Kidney tubule cell (primary cell): ENCODE measurements at regions not wholly inside any gene's neighbourhood (a gene's known extent, or its start where the extent isn't known, plus 50 kb on each side); places are given as distances from the start of the nearest gene placed in this dataset.
A peak's percentile ranks its signal among the peaks of the same experiment; 100 is the strongest.

Experiments used
- DNase-seq: peaks from one replicate; pipeline ENCODE4 v3.0.0-alpha.2; 2018; ENCODE audit warnings: low spot score

DNA sequence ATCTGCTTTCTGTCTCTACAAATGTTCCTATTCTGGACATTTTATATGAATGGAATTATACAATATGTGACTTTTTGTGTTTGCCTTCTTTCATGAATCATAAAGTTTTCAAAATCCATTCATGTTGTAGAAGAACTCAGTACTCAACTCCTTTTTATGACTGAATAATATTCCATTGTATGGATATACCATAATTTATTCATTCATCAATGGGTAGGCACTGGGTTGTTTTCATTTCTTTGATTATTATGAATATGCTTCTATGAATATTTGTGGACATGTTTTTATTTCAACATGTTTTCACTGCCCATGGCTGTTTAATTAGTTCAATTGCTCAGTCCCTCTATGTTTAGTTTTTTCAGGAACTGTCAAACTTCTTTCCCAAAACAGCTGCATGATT is 76.5 kb upstream of the GTSF1L start:
- no peak for DNase-seq

DNA sequence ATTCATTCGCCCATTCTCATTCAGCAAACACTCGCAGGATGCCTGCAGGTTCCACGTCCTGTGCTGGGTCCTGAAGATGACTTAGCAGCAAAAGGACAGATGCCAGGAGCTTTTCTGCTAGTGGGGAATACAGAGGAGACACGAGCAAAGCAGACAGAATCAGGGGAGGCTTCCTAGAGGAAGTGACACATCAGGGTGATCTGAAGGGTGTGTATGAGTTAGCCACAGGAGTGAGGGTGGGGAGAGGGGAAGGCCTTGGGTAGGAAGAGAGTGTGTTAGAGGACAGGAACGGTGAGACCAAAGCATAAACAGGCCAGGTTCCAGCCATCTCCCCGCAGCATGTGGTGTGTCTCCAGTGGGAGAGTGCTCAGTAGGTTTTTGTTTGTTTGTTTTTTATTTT is 73.4 kb upstream of the GTSF1L start:
- no peak for DNase-seq

DNA sequence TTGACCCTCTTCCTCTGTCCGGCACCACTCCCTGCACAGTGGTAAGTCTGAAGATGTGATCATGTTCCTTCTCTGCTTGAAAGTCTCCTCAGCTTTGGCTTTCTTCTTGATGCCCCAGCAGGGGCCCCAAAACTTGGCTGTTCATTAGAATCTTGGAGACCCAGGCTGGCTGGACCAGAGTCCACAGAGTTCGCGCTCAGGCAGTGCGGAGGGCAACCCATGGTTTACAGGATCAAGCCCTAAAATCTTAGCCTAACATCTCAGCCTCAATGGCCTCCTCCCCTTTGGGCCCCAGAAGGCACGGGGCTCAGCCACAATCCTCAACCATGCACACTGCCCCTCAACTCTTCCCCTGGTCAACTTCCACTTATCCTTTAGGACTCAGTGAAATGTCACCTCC is 72.9 kb upstream of the GTSF1L start:
- no peak for DNase-seq

DNA sequence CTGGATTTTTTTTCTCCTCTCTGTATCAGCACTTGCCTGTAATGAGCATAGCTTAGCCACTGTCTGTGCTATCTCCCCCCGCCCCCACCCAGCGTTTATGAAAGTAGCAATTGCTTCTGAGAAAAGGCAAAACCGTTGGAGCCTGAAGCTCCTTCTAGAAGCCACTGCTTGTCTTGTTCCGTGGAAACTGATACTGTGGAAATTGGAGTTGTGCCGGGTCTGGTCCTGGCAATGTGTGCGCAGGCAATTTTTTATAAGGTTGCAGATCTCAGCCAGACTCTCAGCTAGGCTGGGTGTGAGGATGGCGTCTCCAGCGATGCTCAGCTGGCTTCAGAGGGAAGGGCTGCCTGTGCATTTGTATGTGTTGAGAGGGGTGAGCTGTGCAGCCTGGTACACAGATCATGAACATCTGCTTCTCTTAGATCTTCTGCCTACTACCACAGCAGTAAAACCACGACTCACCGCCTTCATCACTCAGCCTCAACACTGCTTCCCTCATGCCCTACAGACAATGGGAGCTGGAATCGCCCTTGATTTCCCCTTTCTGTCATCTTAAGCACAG is 72.4 kb upstream of the GTSF1L start:
- no peak for DNase-seq

DNA sequence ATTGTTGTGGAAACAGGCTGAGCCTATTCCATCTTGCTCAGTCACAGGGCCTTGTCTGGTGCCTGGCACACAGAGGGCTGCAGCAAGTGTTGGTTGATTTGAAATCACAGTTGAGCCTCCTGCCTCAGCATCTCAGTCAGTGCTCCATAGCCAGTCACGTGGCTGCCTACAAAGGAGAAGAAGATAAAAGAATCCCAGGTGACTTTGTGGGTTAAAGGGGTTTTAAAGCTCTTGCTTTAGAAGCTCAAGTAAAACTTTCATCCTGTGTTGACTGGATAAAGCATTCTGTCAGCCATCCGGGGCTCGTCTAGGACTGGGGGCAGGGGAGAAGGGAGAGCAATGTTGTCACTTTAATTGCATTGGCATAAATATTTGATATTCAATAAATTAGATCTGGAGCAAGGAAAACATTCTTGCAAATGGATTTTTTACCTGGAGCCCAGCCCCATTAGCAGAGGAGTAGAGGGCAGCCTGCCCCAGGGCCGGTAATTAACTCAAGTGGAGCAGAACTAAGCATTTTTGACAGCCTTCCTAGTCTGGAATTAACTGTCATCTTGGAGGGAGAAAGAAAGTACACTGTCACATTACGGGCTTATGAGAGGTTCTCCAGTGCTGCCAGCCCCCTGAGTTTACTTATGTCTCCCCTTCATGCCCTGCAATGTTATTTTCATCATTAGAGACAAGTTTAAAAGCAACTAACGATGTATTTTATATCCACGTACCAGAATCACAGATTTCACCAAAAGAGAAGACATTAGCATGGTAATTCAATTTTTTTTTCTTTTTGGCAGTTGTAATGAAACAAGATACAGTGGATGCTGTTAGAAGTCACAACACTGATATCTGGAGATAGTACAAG is 71.7 kb upstream of the GTSF1L start:
- no peak for DNase-seq

DNA sequence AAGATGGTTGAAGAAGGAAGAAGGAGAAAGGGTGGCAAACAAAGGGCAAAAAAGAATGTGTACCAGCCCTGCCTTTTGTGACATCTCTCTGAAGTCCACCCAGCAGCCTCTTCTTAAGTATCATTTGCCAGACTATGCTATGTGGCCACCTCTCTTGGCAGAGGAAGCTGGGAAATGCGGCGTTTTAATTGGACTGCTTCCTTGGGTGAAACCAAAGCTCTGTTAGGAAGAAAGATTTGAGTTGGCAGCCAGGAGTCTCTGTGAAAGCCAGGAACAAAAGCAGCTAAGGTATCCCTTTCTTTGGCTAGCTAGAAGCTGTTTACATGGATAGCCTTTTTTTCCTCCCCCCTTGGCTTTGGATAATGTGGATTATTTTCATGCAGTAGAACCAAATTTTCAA is 67.5 kb upstream of the GTSF1L start:
- DNase-seq: no peak

DNA sequence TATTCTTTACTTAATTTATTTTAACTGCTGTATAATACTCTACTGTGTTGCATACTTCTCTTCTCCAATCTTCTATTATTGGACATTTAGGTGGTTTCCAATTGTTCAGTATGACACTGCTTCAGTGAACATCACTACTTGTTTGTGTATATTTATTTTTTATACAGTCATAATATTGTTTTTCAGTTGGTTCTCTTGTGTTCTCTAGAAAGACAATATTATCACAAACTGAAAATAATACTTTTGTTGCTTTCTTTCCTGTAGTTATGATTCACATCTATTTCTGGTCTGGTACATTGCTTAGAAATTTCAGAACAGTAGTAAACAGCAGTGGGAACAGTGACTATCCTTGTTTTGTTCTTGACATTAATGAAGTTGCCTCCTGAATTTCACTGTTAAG is 62.8 kb upstream of the GTSF1L start:
- DNase-seq: no peak

DNA sequence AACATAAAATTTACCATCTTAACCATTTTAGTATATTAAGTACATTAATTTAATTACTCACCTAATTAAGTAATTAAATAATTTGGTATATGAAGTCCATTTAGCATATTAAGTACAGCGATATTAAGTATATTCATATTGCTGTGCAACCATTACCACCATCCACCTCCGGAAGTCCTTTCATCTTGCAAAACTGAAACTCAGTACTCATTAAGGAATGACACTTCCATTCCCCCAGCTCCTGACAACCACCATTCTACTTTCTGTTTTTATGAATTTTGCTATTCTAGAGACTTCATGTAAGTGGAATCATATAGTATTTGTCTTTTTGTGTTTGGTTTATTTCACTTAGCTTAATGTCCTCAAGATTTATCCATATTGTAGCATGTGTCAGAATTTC is 61.1 kb upstream of the GTSF1L start:
- no peak for DNase-seq

DNA sequence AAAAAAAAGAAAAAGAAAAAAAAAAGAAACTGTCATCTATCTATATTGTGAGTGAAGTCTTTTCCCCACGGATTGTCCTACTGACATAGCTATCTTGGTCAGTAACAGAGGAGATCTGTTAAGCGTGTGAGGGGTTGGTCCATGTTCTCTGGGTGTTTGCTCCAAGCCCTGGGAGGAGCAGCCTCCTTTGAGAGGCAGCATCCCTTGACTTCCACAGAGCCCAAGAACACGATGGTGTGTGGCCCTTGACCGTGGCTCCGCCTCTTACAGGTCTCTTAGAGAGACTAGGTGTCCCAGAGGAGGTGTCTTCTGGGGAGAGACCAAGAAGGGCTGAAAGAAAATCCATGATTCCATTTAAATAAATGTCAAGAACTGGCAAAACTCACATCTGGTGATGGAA is 60.1 kb upstream of the GTSF1L start:
- no peak for DNase-seq

DNA sequence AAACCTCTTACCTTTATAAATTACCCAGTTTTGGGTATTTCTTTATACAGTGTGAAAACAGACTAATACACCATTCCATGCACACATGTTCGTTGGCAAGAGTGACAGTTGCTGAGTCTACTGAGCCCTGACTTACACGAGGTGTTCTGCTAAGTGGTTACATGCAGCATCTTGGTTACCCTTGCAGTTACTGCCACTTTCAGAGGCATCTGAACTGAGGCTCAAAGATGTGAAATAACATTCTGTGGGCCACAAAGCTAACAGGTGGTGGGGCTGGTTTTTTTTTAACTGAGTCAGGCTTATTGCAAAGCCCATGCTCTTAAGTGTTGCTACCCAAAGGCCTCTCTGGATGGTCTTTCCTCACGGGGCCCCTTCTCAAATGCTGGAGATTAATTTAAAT is 54.4 kb upstream of the GTSF1L start:
- DNase-seq: no peak

DNA sequence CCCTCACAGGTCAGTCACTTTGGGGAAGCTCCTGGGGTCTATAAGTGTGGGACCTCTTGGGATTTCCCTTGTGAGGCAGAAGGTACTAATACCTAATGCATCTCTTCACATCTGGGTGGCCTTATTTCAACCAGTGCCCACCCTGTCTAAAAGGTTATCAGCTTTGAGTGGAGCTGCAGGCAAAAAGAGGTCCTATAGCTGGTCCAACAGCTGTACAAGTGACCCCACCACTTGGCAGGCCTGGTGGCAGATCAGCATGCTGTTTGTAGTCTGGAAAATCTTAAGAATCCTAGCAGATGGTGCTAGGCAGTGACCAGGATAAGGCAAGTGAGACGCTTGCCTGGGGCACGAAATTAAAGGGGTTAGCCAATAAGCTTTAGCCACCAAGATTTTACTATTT is 51.6 kb upstream of the GTSF1L start:
- DNase-seq: no peak

DNA sequence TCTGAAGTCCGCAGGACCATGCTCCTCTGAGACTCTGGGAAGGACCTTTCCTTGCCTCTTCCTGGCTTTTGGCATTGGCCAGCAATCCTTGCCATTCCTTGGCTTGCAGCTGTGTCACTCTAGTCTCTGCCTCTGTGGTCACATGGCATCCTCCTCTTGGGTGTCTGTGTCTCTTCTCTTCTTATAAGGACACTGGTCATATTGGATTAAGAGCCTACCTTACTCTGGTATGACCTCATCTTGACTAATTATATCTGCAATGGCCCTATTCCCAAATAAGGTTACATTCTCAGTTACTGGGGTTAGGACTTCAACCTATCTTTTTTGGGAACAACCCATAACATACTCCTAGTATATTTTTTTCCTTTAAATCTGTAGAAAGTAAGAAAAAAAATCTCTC is 49.9 kb upstream of the GTSF1L start:
- DNase-seq: peak; percentile 4
